ENCODE measurements at regions not wholly inside any gene's neighbourhood (a gene's known extent, or its start where the extent isn't known, plus 50 kb on each side); places are given as distances from the start of the nearest gene placed in this dataset.

DNA sequence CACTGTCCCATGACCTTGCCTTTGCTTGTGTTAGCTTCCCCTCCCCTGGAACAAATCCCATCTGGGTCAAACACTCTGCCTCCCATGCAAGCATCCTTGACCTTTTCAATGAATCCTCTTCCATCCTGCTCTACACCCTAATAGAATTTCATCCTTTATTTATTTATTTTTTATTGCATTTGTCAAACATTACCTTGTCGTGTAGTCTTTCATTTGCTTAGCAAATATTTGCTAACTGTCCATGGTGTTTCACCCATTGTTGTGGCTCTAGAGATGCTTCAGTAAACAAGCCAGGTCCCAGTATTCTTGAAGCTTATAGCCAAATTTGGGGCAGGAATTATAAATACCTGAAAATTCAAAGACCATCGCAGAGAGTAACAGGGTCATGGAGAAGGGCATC, 51.0 kb upstream of the MRTFB start:
- no peak overlapping the region for H3K27ac ChIP-seq
- no peak for DNase-seq (ENCODE audit: low read depth, low spot score)
- TF ChIP-seq FOXP2 (optimal IDR thresholded peaks at IDR 0.05; ENCODE audit: control extremely low read depth, extremely low read length, insufficient read depth) (no peak), EZH2 (IDR thresholded peaks at IDR 0.05) (no peak), POLR2AphosphoS5 (IDR thresholded peaks at IDR 0.05; ENCODE audit: borderline replicate concordance, low read depth, low read length) (no peak)
- no peak overlapping the region for H3K9ac ChIP-seq (ENCODE audit: insufficient read length)
- no peaks in the 10 kb centered on the region for H3K36me3 ChIP-seq (ENCODE audit: insufficient read depth, low read length)
- H3K4me3 ChIP-seq, result no peak overlapping the region
- H3K9me3 ChIP-seq (ENCODE audit: low read depth, low read length), result no peaks in the 10 kb centered on the region

Measured in SK-N-MC (cell line).